Activated CD8-positive, alpha-beta memory T cell treated with anti-CD3 and anti-CD28 coated beads, Interleukin-2, amount 50 U/mL, for 48 hours (primary cell): ENCODE measurements at regions not wholly inside any gene's neighbourhood (a gene's known extent, or its start where the extent isn't known, plus 50 kb on each side); places are given as distances from the start of the nearest gene placed in this dataset.

Experiments used
- DNase-seq: peaks from one replicate; pipeline ENCODE4 v3.0.0-alpha.2; 2020

DNA sequence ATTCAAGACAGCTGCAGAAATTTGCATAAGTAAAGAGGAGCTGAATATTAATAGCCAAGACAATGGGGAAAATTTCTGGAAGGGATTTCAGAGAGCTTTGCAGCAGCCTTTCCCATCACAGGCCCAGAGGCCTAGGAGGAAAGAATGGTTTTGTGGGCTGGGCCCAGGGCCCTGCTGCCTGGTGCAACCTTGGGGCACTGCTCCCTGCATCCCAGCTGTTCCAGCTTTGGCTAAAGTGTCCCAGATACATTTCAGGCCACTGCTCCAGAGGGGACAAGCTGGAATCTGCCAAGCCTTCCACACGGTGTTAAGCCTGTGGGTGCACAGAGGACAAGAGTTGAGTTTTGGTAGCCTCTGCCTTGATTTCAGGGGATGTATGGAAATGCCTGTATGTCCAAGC is 185.6 kb upstream of the SFRP2 start:
- DNase-seq = no peak

DNA sequence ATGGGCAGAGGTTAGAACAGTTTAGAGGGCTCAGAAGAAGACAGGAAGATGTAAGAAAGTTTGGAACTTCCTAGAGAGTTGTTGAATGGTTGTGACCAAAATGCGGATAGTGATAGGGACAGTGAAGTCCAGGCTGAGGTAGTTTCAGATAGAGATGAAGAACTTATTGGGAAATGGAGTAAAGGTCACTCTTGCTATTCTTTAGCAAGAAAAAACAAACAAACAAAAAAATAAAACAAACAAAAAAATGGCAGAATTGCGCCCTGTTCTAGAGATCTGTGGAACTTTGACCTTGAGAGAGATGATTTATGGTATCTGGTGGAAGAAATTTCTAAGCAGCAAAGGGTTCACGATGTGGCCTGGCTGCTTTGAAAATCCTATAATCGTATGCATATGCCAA is 185.1 kb upstream of the SFRP2 start:
- DNase-seq = no peak

DNA sequence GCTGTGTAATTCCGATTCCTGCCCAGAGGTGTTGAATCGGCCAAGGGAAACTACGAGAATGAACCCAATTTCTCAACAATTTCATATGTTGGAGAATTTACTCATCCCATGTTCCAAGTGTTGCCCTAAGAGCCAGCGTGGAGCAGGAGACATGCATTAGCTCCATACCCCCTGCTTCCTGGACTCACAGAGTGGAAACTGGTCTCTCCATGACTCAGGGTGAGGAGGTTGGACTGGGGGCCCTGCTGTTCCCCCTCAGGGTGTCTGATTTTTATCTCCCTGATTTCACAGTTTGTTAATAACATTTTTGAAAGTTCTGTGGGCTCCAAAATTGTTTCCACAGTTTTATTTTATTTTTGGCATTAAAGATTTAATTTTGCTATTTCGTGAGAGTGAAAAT is 183.0 kb upstream of the SFRP2 start:
- no peak for DNase-seq

DNA sequence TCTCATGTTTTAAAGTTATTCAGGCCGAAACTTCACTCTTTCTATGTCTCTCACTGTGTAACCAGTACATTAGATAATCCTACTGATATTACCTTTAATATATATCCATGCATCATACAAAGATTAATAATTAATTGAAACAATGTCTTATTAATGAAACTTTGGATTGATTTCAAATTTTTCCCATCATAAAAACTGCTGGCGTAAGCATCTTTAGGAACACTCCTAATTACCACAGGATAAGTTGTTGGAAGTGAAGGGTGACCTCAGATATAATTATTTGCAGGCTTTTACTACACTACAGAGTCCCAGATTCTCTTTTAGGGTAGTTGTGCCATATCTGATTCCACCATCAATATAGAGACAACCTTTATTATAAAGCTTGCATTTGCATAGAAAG is 181.3 kb upstream of the SFRP2 start:
- DNase-seq = no peak

DNA sequence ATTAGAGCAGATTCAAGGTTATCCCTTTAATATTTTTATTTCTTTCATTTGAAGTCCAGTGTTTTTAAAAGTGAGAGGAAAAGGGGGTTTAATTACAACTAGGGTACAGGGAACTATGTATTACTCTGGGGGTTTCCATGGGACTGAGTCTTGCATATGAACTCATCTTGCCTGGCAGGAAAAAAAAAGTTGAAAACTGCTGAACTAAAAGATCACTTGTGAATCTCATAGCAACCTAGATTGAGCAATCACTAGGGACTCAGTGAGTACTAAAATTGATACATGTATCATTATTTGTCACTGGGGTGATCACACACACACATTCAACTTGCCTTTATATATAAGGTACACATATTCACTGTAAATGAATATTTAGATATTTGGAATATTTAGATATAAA is 180.7 kb upstream of the SFRP2 start:
- DNase-seq = no peak

DNA sequence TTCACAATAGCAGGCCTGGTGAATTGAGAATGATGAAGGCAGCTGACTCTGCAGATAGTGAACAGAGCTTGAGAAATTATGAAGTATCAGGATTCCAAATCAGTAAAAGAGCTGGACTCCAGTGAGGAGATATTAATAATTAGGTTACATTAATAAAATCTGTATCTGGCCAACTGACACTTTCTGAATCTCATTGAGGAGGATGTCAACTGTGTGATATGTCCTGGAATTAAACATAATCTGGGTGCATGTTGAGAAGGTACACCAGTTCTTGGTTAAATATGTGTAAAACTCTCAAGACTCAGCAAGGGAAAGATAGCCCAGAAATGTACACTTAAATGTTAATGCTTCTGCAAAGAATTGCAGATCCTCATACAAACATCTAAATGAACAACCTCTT is 177.8 kb upstream of the SFRP2 start:
- DNase-seq = no peak

DNA sequence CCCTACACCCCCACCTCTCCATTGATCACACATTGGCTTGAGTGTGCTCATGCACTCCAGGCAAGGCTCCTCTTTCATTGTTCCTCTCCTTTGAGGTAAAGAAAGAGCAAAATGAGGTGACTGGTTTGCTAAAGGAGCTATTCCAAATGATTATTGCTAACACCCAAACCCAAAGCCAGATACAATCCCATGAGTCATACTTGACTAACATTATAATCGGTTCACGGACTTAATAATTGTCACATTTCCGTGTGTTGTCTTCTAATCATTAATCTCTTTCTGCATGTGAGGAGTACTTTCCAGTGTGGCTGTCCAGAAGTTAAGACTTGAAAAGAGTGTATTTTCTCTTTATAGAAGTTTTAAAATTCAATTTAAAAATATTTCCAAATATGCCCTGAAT is 174.3 kb upstream of the SFRP2 start:
- no peak for DNase-seq

DNA sequence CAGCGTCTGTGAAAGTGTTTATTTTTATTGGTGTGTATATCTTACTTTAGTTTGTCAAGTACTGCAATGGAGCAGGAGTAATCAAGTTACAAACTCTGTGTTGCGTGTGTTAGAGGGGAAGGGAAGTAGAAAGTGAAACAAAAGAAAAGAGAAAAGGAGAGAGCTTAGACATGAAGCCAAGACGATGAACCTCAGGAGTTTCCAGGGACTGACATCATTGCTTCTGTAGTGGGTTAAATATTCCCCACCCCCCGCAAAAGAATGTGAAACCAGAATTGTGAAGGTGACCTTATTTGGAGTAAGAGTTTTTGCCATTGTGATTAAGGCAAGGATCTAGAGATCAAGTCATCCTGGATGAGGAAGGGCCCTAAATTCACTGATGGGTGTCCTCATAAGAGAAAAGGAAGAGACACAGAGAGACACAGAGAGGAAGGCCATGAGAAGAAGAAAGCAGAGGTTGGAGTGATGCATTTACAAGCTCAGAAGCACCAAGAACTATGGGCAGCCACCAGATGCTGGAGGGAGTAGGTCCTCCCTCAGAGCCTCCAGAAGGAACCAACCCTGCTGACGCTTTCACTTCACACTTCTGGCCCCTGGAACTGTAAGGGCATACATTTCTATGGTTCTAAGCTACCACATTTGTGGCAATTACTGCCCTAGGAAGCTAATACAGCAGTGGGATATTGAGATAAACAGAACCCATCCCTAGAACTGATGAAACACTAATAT is 173.6 kb upstream of the SFRP2 start:
- no peak for DNase-seq

DNA sequence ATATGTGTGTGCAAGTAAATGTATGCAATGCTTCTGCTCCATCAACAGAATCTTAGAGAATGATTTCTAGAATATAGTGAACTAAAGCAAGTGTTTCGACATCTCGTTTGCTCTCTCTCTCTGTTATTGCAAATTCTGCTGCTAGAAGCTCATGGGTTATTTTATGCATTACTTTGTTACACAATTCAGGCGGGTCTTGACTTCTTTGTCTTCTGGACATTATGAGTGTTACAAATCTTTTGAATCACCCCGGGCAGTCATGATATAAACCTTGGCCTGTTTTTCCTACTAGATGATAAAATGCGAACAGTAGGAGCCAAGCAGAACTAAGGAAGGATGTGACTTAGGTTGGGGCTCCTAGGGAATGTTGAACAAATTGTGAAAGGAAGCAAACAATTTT is 166.4 kb upstream of the SFRP2 start:
- no peak for DNase-seq

DNA sequence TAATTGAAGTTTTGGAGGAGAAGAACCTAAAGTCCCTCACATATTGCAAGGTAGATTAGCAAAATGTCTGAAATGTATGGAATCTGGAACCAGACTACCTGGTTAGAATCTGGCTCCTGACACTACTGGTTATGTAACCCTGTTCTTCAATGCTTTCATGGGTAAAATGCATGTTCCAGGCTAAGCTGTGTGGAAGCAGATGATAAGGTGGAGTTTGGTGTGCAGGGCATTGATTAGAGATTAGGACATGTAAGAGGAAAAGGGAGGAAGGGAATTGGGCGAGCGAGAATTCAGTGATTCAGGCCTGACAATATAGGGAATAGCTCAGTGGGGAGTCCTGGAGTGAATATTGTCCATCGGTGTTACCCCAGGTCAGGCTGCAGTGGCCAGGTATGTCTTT is 165.8 kb upstream of the SFRP2 start:
- DNase-seq = no peak

DNA sequence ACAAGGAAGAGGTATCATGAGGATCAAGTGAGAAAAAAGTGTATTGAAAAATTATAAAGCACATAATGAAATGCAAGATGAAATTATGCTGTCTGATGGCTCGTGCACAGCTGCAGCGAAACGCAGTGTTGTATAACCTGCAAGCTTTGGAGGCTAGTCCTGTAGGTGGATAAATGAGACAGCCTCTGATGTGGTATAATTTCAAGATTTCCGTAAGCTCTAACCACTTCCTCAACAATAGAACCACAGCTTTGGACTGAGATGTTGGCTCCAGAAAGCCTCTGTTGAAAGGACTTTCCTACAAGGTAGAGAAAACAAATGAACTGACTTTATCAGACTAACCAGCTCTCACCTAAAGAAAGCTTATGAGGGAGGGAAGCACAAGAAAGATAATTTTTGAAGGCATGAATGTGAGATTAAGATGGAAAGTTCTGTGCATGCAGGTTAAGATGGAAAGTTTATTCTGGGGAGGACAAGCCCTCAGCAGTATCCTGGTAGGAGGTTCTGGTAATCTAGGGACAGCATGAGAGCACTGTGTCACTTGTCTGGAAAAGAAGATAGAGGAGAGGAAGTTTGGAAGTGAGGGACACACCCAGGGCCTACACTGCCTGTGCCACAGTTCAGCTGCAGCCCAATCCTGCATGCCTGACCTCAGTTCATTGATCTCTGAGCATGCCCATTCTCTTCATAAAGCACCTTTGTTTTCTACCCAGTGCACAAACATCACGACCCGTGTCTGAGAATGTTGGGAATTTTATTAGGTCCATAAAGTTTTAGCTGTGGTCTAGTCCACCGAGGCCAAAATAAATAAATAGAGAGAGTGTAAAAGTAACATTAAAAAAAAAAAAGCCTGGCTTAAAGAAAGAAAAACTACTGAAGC is 161.5 kb upstream of the SFRP2 start:
- DNase-seq = no peak

DNA sequence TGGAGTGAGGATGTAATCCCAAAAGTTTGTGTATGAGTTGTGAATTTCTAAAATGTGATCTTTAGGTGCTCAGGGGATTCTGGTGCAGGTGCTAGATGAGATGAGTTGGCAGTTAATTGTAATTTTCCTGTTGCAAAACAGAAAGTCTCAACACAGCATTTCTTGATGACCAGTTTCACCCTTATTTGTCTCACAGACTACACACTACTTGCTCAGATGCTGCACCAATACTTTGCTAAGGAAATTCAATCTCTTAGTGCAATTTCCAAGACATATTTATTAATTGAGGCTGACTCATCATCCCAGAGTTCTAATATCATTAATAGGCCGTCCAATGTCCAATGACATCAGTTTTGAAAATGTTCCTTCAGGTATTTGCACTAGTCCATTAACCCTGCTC is 159.2 kb upstream of the SFRP2 start:
- no peak for DNase-seq

DNA sequence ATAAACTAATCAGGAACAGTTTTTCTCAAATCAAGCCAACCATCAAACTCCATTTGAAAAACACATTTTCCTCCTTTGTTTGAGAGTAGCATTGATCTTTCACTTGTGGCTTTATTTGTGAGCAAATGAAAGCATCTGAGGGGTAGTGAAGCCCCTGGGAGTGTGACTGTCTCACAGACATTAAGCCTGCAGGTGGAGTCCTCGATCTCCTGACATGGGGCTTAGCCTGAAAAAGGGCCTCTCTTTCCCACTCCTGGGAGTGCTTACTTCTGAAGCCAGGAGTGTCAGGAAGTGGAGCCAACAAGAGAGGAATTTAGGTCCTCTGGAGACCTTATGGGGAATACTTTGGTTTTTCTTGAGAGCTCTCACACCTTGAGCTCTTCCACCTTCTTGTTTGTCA is 158.2 kb upstream of the SFRP2 start:
- DNase-seq = no peak

DNA sequence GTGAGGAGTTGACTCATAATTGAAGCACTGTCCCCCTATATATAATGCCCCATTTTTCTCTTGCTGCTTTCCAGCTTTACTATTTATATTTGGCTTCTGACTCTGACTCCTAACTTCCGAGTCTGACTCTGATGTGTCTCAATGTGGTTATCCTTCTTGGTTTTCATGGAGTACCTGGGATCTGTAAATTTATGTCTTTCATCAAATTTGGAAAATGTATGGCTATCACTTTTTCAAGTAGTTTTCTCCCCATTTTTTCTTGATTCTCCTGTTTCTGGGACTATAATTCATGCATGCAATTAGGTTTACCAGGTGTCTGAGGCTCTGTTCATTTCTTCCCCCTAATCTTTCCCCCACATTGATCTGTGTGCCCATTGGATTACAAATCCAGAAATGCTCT is 156.8 kb upstream of the SFRP2 start:
- no peak for DNase-seq

DNA sequence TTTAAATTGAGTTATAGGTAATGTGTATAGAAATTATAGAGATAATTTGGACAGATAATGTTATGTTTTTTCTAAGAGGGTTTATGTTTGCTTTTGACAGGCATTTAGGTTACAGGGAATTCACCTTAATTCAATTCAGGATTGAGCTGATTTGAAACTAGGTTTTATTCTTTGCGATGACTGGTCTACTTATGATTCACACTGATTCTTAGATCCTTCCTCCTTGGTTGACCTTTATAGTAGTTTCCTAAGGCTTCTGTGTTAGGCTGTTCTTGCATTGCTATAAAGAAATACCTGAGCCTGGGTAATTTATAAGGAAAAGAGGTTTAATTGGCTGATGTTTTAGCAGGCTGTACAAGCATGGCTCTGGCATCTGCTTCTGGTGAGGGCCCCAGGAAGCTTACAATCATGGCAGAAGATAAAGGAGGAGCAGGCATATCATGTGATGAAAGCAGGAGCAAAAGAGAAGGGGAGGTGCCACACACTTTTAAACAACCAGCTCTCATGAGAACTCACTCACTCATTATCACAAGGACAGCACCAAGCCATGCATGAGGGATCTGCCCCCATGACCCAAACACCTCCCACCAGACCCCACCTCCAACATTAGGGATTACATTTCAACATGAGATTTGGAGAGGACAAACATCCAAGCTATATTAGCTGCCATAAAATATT is 155.0 kb upstream of the SFRP2 start:
- DNase-seq = no peak

DNA sequence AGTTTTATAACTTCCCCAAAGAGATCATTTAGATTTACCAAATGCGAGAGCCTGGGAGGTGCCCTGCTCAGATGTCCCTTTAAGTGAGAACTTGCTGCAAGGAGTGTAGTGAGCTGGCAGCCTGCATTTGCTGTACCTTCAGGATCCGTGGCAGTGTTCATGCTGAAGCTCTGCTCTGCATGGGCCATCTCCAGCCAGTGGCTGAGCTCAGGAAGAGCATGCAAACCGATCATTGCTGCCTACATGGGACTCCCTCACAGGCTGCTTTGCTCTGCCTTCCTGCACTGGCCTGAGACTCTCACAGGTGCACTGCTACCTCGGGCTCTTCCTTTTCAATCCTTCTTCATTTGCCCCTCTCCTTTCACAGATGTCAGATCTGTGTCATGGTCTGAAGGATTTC is 152.0 kb upstream of the SFRP2 start:
- DNase-seq = no peak

DNA sequence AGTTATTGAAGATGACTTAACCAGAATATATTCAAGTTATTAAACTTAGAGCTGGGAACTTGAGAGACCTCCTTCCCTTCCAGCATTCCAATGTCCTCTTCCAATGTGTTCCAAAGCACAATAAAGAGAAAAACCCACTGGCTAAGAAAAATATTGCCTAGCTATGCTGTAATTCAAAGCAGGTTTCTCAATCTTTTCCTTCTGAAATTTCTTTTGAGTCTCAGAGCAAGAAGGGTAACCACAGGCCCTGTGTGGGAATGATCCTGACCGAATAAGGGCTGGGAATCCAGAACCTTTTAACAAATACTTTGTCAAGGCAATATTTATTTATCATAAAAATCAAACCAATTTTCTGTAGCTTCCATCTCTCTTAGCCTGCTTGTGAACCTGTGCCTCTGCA is 150.7 kb upstream of the SFRP2 start:
- no peak for DNase-seq

DNA sequence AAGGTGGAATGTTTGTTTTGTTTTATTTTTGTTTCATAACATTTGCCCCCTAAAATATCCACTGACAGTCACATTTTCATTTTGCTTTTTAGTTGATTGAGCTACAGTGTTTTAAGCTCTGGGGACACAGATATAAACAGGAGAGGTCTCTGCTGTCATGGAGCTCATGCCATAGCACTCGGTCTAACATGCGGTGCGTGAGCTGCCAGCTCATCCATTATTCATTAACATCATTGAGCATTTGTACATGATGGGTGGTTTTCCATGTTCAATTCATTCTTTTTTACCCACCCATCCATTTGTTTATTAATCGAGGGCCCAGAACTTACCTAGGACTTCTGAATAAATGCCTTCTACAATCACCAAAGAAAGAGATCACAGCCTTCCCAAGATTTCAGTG is 150.1 kb upstream of the SFRP2 start:
- no peak for DNase-seq

DNA sequence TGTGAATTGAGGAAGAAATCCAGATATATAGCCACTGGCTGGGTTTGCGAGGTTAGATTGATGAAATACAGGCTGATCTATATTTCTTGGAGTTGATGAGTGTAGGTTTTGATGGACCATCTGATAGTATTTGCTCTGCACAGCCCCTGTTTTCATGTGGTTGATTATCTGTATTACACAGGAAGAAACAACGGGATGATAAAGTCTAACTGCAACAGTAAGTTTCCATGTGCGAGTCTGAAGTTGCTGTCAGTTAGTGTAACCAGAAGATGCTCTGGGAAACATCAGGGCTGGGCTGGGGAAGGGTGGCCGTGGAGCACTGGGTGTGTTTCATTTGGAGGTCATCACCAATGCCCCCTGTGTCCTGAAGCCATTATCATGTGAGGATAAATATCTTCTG is 148.4 kb upstream of the SFRP2 start:
- DNase-seq = no peak

DNA sequence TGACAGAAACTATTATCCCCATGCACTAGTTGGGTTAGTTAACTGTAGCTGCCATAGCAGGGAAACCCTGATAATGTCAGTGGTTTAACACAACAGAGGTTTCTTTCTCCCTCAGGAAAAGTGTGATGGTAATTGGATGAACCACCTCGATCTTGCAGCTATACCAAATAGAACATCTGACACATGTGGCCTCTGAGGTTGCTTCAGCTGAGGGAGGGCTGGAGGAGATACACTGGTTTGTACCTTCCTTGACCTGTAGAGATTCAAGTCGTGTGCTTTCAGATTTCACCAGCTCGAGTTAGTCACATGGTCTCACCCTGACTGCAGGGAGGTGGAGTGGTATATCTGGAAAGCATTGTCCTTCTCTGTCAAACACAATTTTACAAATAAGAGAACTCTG is 147.2 kb upstream of the SFRP2 start:
- DNase-seq = no peak

DNA sequence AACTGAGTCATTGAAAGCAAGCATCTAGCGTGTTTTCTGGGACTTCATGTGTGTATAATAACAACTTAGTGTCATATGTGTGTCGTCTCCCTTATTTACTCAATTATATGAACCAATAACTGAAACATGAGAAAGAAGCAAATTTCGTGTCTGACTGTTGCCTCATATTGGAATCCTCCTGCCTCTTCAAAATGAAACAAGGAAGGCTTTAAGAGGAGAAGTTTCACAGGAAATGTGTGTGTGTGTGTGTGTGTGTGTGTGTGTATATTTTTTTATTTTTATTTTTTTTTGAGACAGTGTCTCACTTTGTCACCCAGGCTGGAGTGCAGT is 145.8 kb upstream of the SFRP2 start:
- no peak for DNase-seq

DNA sequence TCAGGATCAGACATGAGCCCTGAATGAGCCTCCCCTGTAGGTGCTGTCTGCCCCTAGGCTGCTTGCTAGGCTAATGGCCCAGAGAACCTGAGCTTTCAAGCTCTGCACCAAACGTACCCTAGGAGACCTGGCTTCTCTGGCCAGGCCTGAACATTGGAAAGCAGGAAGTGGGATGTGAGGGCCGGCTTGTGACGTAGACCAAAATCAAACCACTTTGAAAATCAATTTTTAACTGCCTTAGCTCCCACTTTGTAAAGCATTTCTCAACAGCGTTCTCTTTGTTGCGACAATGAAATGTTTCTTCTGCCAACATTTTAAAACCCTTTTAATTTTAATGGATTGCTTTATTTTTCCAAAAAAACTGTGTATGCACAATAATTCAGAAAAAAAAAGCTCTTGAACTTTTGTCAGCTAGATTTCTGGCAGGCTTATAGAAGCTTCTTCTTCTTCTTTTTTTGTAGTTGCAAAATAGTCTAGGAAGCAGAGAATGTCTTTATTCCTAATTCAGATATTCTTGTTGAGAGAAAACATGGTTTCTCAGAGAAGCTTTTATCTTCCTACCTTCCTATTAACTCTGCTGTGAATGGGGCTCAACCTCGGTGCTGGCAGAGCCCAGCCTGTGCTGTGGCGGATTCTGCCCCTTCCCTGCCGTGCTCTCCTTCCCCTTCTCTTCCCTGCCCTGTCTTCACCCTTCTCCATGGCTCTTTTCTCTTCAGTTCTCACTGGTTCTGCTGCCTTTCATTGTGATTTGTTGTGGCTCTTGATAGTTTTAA is 145.2 kb upstream of the SFRP2 start:
- no peak for DNase-seq

DNA sequence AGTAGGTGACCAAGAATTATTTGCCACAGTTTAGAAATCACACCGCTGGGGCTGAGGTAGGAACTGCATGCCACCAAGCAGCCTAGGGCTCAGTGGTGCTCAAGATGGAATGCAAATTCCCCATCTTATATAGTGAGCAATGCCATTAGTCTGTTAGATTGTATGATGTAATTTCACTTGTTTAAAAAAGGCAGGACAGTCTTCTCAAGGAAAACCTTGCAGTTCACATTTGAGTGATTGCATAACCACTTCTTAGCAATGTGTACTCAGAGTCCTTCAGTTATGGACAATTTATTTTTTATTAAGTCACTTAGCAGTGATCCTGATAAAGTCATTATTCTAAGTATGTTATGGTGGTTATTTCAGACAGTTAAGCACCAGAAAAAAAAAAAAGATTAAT is 142.9 kb upstream of the SFRP2 start:
- no peak for DNase-seq
